LNCaP clone FGC (cell line): ENCODE measurements at regions not wholly inside any gene's neighbourhood (a gene's known extent, or its start where the extent isn't known, plus 50 kb on each side); places are given as distances from the start of the nearest gene placed in this dataset.

Experiments
- DNase-seq: peaks from one replicate; pipeline ENCODE4 v3.0.0-alpha.2; 2011; ENCODE audit warnings: low read depth
- H3K4me3 ChIP-seq: 2 replicates; pipeline ENCODE4 v1.5.1; 2011; ENCODE audit warnings: mild to moderate bottlenecking, low read depth, low read length, control low read depth
- TF ChIP-seq, protein P1 (sequence below): IDR thresholded peaks from 2 replicates; pipeline ENCODE4 v1.5.1; 2012; ENCODE audit warnings: mild to moderate bottlenecking; ENCODE audit not compliant: control insufficient read depth, insufficient read depth; ENCODE audit errors: extremely low read depth

DNA sequence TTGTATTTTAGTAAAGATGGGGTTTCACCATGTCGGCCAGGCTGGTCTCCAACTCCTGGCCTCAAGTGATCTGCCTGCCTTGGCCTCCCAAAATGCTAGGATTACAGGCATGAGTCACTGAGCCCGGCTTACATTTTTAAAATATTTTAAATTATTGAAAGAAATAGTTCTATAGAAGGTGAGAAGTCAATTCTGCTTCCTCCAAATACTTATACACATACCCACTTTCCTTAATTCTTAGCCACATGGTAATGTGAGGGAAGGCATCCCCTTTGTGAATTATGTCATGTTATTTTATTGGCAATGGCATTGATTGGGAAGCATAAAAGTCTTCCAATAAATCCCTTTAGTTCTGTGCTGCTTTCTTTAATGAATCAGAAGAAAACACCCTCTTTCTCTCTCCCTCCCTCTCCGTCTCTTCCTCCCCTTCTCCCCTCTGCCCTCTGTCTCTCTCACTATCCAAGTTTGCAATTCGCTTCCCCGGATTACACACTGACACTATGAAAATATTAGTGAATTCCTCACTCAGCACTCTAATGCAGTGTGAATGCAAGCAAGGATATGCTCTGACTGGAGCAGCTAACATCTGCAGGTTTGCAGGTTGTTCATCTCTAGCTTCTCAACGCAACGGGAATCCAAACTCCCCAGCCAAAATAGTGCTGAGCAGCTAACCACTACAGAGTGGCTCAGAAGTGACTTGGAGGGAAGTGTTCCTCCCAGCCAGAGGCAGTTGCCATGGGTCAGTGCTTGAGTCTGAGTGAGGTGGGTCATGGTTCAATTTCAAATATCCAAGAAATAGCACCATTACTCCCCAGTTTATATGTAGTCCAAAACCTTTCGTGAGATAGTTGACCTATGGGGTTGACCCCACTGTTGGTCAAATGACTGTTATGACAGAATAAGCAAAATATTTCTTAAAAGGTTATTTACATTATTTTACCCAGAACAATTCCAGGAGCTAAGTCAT is 77.8 kb upstream of the CD55 start:
- DNase-seq: no peak
- no peak overlapping the region for H3K4me3 ChIP-seq
- TF ChIP-seq, protein P1, sequence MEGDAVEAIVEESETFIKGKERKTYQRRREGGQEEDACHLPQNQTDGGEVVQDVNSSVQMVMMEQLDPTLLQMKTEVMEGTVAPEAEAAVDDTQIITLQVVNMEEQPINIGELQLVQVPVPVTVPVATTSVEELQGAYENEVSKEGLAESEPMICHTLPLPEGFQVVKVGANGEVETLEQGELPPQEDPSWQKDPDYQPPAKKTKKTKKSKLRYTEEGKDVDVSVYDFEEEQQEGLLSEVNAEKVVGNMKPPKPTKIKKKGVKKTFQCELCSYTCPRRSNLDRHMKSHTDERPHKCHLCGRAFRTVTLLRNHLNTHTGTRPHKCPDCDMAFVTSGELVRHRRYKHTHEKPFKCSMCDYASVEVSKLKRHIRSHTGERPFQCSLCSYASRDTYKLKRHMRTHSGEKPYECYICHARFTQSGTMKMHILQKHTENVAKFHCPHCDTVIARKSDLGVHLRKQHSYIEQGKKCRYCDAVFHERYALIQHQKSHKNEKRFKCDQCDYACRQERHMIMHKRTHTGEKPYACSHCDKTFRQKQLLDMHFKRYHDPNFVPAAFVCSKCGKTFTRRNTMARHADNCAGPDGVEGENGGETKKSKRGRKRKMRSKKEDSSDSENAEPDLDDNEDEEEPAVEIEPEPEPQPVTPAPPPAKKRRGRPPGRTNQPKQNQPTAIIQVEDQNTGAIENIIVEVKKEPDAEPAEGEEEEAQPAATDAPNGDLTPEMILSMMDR: no peak

DNA sequence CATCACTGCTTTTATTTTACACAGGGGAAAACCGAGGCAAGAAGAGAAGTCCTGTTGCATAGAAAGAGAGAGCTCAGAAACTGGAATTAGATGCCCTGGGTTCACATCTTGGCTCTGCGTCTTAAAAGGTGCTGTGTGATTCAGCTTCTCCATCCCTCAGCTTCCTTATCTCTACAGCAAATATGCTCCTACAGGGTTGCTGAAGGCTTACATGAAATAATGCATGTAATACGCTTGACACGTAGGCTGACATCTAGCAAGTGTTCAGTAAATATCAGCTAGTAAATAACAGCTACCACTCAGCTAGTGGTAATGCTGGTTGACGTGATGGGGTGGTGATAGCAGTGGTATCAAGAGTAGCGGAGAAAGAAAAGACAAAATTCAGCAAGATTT is 77.1 kb upstream of the CD55 start:
- no peak overlapping the region for H3K4me3 ChIP-seq
- no peak for DNase-seq
- TF ChIP-seq, protein P1: no peak

DNA sequence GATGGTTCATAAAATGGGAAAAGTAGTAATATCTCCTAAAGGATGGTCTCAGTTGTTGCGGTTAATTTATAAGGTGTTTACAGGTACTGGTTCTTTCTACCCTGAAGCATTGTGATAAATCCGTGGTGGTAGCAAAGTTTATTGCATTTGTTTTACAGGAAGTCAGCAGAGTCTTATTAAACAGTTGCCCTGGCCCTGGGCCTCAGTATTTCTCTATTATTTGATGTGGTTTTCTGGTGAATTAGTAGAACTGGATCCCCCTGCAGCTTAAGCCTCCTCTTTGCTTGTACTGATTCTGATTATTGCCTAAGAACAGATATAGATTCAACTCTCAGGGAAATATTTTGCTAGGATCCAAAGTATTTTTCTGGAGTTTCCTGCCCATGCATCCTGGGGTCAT is 76.4 kb upstream of the CD55 start:
- no peak for DNase-seq
- no peak overlapping the region for H3K4me3 ChIP-seq
- TF ChIP-seq, protein P1: no peak

DNA sequence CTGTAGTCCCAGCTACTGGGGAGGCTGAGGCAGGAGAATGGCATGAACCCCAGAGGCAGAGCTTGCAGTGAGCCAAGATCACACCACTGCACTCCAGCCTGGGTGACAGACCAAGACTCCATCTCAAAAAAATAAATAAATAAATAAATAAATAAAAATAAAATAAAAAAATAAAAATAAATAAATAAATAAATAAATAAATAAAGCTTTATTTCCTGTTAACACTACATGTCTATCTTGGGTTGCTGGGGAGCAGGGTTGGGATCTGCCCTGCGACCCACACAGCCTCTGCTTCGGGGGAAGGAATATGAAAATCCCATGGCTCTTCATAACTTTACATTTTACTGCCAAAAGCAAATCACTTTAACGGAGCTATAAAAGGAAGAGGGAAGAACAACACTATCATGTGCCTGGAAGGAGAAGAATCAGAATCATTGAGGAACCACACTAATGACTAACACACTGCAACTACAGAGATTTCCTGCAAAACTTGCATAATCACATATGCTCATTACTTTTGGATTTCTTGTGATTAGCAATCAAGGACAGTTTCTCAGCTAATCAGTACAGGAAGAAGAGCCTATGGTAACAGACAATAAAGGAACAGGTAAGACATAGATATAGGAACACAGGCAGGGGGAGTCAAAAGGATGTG is 72.8 kb upstream of the CD55 start:
- DNase-seq: no peak
- H3K4me3 ChIP-seq: no peak overlapping the region
- TF ChIP-seq, protein P1: no peak

DNA sequence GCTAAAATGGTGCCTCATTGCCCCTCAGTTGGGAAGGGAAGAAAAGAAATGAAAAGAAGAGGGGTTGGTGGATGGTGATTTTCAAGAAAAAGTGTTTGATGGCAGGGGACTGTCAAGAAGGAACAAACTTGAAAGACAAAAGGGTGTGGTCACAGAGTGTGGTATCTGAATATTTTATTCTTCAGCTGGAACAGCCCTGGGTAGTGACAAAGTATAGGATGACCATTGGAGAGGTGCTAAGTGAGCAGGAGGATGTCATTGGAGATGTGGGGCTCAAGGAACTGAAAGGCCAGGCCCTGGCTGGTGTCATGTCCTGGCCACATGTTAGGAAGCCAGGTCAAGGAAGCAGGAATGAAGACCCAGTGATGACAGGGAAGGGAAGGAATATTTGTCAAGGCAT is 71.0 kb upstream of the CD55 start:
- no peak for DNase-seq
- TF ChIP-seq, protein P1: no peak
- no peak overlapping the region for H3K4me3 ChIP-seq

DNA sequence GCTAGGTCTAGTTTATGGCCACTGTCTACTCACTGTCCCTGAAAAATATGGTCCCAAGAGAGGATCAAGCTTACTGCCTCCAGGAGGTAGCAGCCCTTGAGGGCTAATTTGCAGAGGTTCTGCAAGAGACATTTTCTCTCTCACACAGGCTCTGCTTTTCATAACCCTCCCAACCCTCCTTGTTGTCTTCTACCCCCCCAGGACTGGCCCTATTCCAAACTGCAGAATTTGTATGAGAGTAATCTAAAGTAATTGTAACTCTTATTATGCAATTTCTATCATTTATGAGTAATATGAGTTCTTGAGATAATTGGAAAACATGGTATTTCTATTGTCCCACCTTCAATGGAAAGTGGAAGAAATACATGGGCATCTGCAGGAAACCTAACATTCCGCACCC is 70.4 kb upstream of the CD55 start:
- DNase-seq: no peak
- H3K4me3 ChIP-seq: no peak overlapping the region
- TF ChIP-seq, protein P1: no peak
